GM18867 (cell line): ENCODE measurements at regions not wholly inside any gene's neighbourhood (a gene's known extent, or its start where the extent isn't known, plus 50 kb on each side); places are given as distances from the start of the nearest gene placed in this dataset.
"Not testable (repeated sequence)": the region's sequence is repeated elsewhere in the genome, so short reads cannot be mapped to it uniquely, and the experiment has no call there.

Source experiments
- ATAC-seq: cut with Tn5 transposase; IDR thresholded peaks from one replicate; pipeline ENCODE4 v1.9.1; 2021; ENCODE audit warnings: mild to moderate bottlenecking, moderate library complexity; ENCODE audit not compliant: unreplicated experiment

DNA sequence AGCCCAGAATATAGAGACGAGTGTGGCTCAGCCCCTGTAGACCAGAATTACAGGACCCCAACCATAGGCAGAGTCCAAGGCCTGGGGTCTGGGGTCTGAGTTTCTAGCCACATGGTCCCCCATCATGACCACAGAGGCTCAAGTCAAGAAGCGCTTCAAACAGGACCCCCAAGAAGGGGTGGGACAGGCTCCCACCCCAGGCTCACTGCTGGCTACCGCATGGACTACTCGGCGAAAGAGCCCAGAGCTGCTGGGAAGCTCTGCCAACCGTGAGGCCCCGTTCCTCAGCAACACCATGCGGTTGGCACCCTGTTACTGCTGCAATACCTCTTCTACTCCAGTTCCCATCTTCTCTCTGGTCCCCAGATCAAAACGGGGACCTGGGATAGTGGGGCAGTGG is 254.8 kb downstream of the TEX29 start:
- ATAC-seq = no peak

GRCh38 chr13:111575719-111576118 is 255.3 kb downstream of the TEX29 start:
- no peak for ATAC-seq

DNA sequence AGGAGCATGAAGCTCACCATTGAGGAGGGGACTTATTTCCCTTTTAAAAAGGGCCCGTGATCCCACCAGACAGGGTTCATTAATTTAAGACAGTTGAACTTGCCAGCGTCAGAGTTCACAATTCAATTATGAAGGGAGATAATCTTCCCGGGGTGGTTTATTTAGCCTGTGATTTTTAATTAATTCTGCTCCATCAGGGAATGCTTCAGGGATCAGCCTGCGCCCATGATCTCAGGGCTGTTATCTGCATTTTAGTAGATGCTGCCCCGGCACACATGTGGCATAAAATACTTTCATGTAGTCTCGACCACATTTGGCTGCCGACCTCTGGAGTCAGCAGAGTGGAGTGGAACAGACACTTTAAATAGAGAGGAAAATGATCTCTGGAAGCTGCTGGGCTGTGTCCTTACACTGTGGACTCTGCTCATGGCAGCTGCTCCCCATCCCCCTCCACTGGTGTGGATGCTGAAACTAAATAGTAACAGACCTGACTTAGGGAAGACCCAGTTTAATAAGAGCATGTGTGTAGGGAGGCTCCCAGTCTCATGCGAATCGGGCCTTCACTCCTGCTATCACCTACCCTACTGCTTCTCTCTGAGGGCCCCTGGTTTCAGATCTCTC is 256.9 kb downstream of the TEX29 start:
- no peak for ATAC-seq

- no peak for ATAC-seq
Observed at GRCh38 chr13:111577956-111578605, 257.6 kb downstream of the TEX29 start.

GRCh38 chr13:111584101-111584672 is 263.7 kb downstream of the TEX29 start:
- ATAC-seq = no peak

DNA sequence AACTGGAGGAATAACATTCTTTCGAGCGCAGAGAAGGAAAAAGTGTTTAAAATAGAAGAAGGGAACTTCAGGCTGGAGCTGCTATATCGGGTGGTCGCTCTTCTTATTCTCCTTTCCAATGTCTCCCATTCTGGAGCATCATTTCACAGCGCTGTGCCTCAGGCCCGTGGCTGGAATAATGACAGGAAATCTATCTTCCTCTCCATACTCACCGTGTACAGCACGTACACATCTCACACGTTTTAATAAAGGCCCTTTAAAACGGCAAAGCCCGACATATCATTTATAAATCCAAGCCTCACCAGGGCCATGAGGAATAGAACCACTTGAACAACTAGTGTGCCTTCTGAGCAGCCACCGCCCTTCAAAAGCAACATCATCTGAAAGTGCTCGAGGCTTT is 264.4 kb downstream of the TEX29 start:
- ATAC-seq = no peak

- no peak for ATAC-seq
Observed at GRCh38 chr13:111586291-111586690, 265.8 kb downstream of the TEX29 start.

GRCh38 chr13:111587249-111587648 is 266.8 kb downstream of the TEX29 start:
- ATAC-seq = no peak

- no peak for ATAC-seq
Observed at GRCh38 chr13:111589321-111589720, 268.9 kb downstream of the TEX29 start.

DNA sequence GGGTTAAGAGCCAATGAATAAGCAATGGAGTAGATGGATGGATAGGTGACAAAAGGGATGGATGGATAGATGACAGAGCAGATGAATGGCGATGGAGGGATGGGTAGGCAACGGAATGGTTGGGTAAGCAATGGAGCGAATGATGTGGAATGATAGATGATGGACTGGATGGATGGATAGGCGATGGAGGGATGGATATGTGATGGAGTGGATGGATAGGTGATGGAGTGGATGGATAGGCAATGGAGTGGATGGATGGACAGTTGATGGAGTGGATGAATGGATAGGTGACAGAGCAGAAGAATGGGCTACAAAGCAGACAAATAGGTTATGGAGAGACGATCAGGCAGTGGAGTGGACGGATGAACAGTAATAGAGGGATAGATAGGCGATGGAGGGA is 269.6 kb downstream of the TEX29 start:
- no peak for ATAC-seq

DNA sequence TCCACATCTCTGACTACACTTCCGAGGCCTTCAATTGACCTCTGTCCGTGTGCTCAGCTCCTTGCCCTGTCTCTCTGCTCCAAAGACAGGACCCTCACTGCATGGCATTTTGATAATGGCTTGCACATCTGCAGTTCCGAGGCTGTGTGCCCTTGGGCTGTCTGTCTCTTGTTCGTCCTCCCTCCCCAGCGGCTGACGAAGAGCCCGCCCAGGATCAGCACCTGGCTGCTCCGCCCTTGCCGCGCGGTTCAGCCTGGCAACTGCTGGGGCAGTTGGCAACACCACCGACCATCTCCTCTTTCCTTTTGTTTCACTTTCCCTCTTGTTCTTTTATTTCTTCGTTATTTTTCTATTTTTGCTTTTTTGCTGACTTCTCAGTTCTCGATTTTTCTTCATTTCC is 270.4 kb downstream of the TEX29 start:
- no peak for ATAC-seq

DNA sequence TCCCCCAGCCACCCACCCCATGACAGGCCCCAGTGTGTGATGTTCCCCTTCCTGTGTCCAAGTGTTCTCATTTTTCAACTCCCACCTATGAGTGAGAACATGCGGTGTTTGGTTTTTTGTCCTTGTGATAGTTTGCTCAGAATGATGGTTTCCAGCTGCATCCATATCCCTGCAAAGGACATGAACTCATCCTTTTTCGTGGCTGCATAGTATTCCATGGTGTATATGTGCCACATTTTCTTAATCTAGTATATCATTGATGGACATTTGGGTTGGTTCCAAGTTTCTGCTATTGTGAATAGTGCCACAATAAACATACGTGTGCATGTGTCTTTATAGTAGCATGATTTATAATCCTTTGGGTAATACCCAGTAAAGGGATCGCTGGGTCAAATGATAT is 273.0 kb downstream of the TEX29 start:
- not testable (repeated sequence) for ATAC-seq

- ATAC-seq = no peak
Observed at GRCh38 chr13:111594606-111595005, 274.2 kb downstream of the TEX29 start.

- ATAC-seq = no peak
Observed at GRCh38 chr13:111595276-111595675, 274.8 kb downstream of the TEX29 start.

DNA sequence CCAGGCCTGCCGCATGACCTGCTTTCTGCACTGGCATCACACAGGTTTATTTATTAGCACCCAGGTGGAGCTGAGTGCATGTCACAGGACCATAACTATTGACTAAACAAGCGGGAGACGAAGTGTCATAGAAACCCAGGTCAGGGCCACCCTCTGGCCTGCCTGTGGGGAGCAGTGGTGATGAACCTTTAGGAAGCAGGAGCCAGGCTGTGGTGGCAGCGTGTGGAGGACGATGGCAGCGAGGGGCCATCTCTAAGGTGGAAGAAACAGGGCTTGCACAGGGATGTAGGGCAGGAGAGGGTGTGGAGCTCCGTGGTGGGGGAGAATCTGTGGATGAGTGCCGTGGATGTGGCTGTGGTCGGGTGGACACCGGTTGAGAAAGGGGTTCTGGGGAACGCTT is 275.3 kb downstream of the TEX29 start:
- ATAC-seq = no peak

- no peak for ATAC-seq
Observed at GRCh38 chr13:111597191-111597611, 276.8 kb downstream of the TEX29 start.

GRCh38 chr13:111597618-111598017 is 277.2 kb downstream of the TEX29 start:
- no peak for ATAC-seq

DNA sequence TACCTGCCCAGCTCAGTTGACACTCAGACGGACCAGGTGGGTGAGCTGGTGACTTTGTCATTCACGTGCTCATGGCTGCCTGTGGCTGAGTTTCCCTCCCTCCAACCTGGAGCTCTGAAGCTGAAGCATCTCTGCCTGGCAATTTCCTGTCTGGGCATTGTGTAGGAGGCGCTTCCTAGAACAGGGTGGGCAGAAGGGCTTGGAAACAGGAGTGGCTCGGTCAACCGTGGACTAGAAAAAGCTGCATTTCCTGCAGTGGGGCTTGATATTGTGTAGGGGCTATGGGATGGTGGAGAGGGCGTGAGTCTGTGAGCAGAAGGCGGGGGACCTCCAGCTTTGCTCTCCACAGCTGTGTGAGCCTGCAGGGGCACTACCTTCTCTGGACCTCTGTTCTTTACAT is 278.3 kb downstream of the TEX29 start:
- ATAC-seq = no peak

DNA sequence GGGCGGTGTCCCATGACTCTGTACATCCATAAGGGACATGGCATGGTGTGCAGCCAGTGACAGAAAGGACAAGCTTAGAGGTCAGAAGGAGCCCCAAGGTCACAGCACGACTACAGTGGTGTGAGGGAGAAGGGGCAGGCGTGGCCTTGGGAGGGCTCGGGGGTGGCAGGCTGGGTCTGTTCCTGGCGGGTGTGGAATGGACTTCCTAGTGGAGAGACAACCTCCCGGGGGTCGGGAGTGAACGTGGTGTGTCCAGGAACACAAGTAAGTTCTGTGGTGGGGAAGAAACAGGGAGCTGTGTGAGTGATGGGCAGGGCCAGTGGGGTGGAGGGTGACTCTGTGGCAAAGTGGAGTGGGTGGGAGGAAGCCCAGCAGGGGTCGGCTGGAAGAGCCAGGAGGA is 279.3 kb downstream of the TEX29 start:
- ATAC-seq = no peak

DNA sequence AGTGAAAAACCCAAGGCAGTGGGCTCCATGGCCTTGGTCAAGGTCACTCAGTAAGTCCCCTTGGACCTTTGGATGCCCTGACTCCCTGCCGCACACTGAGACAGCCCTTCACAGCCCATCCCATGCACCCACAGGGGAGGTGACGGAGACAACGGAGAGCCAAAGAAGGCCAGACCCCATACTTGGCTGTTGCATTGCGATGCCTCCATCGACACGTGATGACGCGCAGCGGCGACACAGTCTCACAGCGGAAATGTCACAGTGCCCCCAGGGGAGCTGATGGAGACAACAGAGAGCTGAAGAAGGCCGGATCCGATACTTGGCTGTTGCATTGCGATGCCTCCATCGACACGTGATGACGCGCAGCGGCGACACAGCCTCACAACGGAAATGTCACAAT is 282.4 kb downstream of the TEX29 start:
- no peak for ATAC-seq

- no peak for ATAC-seq
Observed at GRCh38 chr13:111604097-111604496, 283.7 kb downstream of the TEX29 start.

GRCh38 chr13:111608556-111608955 is 288.1 kb downstream of the TEX29 start:
- ATAC-seq = no peak

DNA sequence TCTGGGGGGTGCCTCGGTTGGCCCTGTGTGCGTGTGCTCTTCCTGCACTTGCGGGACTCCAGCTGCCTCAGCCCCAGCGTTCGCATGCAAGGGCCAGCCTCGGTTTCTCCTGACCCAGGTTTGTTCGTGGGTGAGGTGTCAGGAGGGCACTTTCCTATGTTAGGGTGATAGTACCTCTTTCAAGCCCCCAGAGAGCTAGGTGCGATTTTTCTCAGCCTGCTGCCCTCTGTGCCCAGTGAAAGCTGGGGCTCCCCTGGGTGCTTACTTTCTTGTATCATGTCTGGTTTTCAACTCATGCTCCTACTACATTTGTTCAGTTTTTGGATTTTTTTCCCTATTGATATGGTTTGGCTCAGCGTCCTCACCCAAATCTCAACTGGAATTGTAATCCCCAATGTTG is 289.2 kb downstream of the TEX29 start:
- no peak for ATAC-seq
